ENCODE measurements at regions not wholly inside any gene's neighbourhood (a gene's known extent, or its start where the extent isn't known, plus 50 kb on each side); places are given as distances from the start of the nearest gene placed in this dataset.

DNA sequence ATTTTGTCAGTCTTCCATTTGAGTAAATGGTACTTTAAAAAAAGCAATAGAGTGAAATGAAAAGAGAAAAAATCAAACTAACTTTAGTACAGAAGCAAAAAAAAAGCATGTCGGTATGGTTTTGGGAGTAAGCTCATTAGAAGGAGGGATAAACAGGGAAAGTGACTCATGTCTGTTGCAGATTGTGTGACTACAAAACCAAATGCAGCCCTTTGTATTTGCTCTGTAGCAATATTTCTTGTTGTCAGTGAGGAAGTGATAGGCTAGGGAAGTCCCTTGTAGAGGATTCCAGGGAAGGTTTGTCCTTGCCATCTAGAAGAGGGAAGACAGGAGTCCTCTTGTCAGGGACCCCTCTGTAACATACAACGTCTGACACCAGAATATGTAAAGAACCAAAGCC, 150.5 kb upstream of the POU1F1 start:
- Histone ChIP-seq H3K4me1 (ENCODE audit: control insufficient read depth in 1 of 2, insufficient read depth in 1 of 2, low read depth in 1 of 2, low read length in 1 of 2) (no peaks in the 10 kb centered on the region), H3K27me3 (no peaks in the 10 kb centered on the region), H3K27ac (no peak overlapping the region), H3K9me3 (no peaks in the 10 kb centered on the region), H3K4me3 (ENCODE audit: low read depth in 1 of 2, low read length in 1 of 2) (no peak overlapping the region), H3K36me3 (no peaks in the 10 kb centered on the region)
- TF ChIP-seq, protein P1, sequence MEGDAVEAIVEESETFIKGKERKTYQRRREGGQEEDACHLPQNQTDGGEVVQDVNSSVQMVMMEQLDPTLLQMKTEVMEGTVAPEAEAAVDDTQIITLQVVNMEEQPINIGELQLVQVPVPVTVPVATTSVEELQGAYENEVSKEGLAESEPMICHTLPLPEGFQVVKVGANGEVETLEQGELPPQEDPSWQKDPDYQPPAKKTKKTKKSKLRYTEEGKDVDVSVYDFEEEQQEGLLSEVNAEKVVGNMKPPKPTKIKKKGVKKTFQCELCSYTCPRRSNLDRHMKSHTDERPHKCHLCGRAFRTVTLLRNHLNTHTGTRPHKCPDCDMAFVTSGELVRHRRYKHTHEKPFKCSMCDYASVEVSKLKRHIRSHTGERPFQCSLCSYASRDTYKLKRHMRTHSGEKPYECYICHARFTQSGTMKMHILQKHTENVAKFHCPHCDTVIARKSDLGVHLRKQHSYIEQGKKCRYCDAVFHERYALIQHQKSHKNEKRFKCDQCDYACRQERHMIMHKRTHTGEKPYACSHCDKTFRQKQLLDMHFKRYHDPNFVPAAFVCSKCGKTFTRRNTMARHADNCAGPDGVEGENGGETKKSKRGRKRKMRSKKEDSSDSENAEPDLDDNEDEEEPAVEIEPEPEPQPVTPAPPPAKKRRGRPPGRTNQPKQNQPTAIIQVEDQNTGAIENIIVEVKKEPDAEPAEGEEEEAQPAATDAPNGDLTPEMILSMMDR (IDR thresholded peaks at IDR 0.05) = no peak

DNA sequence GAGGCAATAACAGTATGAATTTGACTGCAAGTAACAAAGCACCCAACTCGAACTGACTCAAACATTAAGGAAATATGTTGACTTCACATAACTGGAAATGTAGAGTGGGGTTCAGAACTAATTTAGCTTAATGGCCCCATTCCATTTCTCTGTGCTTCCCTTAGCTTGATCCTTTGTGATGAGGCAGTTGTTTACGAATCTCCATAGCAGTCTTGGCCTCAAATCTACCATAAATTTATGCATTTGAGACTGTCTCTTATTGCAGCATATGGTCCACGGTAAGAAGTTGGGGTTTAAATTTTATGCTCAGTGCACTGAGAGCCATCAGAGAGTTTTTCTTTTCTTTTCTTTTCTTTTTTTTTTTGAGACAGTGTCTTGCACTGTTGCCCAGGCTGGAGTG, 148.7 kb upstream of the POU1F1 start:
- H3K36me3 ChIP-seq = no peaks in the 10 kb centered on the region
- TF ChIP-seq, protein P1 (IDR thresholded peaks at IDR 0.05) = no peak
- H3K27me3 ChIP-seq = no peaks in the 10 kb centered on the region
- H3K9me3 ChIP-seq = no peaks in the 10 kb centered on the region
- H3K27ac ChIP-seq = no peak overlapping the region
- H3K4me1 ChIP-seq (ENCODE audit: control insufficient read depth in 1 of 2, insufficient read depth in 1 of 2, low read depth in 1 of 2, low read length in 1 of 2) = no peaks in the 10 kb centered on the region
- H3K4me3 ChIP-seq (ENCODE audit: low read depth in 1 of 2, low read length in 1 of 2) = no peak overlapping the region

DNA sequence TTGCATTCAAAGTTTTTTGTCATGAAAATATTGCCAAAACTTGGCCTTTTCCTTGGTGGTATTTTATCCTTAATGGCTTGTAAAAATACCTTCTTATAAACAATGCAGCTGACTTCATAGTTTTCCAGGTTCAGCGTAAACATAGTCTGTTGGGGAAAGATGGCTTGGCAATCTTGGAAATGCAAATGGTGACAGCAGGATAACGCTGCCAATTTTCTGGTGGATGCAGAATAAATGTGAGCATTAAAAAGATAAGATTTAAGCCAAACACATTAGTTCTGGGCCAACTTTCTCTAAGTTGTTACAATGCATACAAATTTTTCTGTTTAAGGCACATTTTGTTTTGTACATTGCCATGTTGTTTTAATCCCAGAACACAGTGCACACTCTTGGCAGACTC, 147.0 kb upstream of the POU1F1 start:
- Histone ChIP-seq H3K9me3 (no peaks in the 10 kb centered on the region), H3K4me1 (ENCODE audit: control insufficient read depth in 1 of 2, insufficient read depth in 1 of 2, low read depth in 1 of 2, low read length in 1 of 2) (no peaks in the 10 kb centered on the region), H3K36me3 (no peaks in the 10 kb centered on the region), H3K4me3 (ENCODE audit: low read depth in 1 of 2, low read length in 1 of 2) (no peak overlapping the region), H3K27ac (no peak overlapping the region), H3K27me3 (no peaks in the 10 kb centered on the region)
- TF ChIP-seq, protein P1 (IDR thresholded peaks at IDR 0.05) = no peak

DNA sequence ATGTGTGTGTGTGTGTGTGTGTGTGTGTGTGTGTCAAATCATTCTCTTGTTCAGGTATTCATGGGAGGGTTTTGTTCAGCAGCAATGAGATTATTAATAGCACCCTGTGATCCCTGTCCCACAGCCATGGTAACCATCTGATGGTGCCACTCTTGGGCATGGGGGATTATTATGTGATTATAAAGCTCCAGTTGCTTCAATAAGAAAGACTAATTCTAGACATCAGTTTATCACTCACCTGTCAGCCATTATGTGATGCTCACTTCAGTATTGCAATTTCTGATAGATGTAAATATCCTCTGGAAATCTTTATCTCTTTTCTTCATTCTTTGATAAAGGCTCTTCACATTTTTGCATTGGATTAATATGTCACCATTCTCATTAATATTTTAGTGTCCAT, 145.9 kb upstream of the POU1F1 start:
- no peaks in the 10 kb centered on the region for H3K4me1 ChIP-seq (ENCODE audit: control insufficient read depth in 1 of 2, insufficient read depth in 1 of 2, low read depth in 1 of 2, low read length in 1 of 2)
- H3K36me3 ChIP-seq = no peaks in the 10 kb centered on the region
- no peaks in the 10 kb centered on the region for H3K9me3 ChIP-seq
- no peak overlapping the region for H3K4me3 ChIP-seq (ENCODE audit: low read depth in 1 of 2, low read length in 1 of 2)
- TF ChIP-seq, protein P1 (IDR thresholded peaks at IDR 0.05) = no peak
- H3K27me3 ChIP-seq = no peaks in the 10 kb centered on the region
- H3K27ac ChIP-seq = no peak overlapping the region

DNA sequence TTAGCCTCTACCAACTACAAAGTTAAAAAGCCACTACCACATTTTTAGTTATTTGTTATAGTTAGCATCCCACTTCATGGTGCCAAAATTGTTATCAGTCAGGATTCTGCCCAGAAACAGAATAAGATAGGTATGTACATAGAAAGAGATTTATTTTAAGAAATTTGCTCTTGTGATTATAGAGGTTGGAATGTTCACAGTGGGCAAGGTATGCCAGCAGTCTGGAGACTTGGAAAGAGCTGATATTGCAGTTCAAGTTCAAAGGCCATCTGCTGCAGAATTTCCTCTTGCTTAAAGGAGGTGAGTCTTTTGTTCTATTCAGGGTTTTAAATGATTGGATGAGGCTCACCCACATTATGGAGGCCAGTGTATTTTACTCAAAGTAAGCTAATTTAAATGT, 143.8 kb upstream of the POU1F1 start:
- Histone ChIP-seq H3K27ac (no peak overlapping the region), H3K27me3 (no peaks in the 10 kb centered on the region), H3K4me3 (ENCODE audit: low read depth in 1 of 2, low read length in 1 of 2) (no peak overlapping the region), H3K9me3 (no peaks in the 10 kb centered on the region), H3K4me1 (ENCODE audit: control insufficient read depth in 1 of 2, insufficient read depth in 1 of 2, low read depth in 1 of 2, low read length in 1 of 2) (no peaks in the 10 kb centered on the region), H3K36me3 (no peaks in the 10 kb centered on the region)
- TF ChIP-seq, protein P1 (IDR thresholded peaks at IDR 0.05) = no peak

DNA sequence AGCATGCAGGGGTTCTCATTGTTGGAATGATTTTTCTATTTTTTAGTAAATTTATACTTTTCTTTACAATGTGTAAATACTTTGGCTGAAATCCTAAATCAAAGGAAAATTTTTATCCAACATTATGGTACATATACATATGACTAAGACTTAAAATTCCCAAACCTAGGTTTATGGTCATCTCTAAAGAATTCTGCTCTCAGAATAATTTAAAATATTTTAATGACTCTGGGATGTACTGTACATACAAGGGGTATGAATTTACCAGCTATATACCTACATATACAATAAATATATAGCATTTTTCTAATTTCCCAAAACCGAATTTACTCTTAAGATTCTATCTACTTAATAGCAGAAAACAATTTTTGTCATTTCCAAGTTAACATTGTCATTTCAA, 137.9 kb upstream of the POU1F1 start:
- no peaks in the 10 kb centered on the region for H3K4me1 ChIP-seq (ENCODE audit: control insufficient read depth in 1 of 2, insufficient read depth in 1 of 2, low read depth in 1 of 2, low read length in 1 of 2)
- no peaks in the 10 kb centered on the region for H3K27me3 ChIP-seq
- TF ChIP-seq, protein P1 (IDR thresholded peaks at IDR 0.05) = no peak
- H3K36me3 ChIP-seq = no peaks in the 10 kb centered on the region
- H3K9me3 ChIP-seq = no peaks in the 10 kb centered on the region
- no peak overlapping the region for H3K27ac ChIP-seq
- no peak overlapping the region for H3K4me3 ChIP-seq (ENCODE audit: low read depth in 1 of 2, low read length in 1 of 2)
